ENCODE measurements at regions not wholly inside any gene's neighbourhood (a gene's known extent, or its start where the extent isn't known, plus 50 kb on each side); places are given as distances from the start of the nearest gene placed in this dataset.

GRCh38 chrX:110417128-110417527, 58.5 kb downstream of the RTL9 start:
- intact Hi-C loops (cut with DNase I), result loop anchor here in 1 of 2 donors (10.0 kb wide), 1 partner anchor 512 kb away; no protein-coding TSS in a partner anchor
- Histone ChIP-seq H3K27ac (no peak overlapping the region), H3K4me1 (replicated peaks in 1 of 2) (peaks cover 0 to 4% of the 10 kb centered on the region in 2 donors), H3K36me3 (replicated peaks in 1 of 2) (no peaks in the 10 kb centered on the region), H3K27me3 (peaks cover 24% of the 10 kb centered on the region), H3K4me3 (no peak overlapping the region), H3K9me3 (replicated peaks in 1 of 3) (no peaks in the 10 kb centered on the region)
- WGBS, 4 donors, result 67 to 93% (median 76%) methylated on average over 2 to 4 of the region's 4 CpGs
- DNase-seq, result no peak
- TF ChIP-seq CTCF (IDR thresholded peaks at IDR 0.05) (no peak), POLR2A (IDR thresholded peaks at IDR 0.05) (no peak)

GRCh38 chrX:110418316-110419235, 59.9 kb downstream of the RTL9 start:
- WGBS, 4 donors, result 46 to 60% (median 50%) methylated on average over 17 to 22 of the region's 22 CpGs
- peaks cover 34% of the 10 kb centered on the region for H3K27me3 ChIP-seq
- peaks cover 0 to 4% of the 10 kb centered on the region in 2 donors for H3K4me1 ChIP-seq (replicated peaks in 1 of 2)
- H3K4me3 ChIP-seq, result no peak overlapping the region
- intact Hi-C loops (cut with DNase I), result loop anchor here in 1 of 2 donors (10.0 kb wide), 1 partner anchor 514 kb away; no protein-coding TSS in a partner anchor
- no peaks in the 10 kb centered on the region for H3K36me3 ChIP-seq (replicated peaks in 1 of 2)
- H3K9me3 ChIP-seq (replicated peaks in 1 of 3), result no peaks in the 10 kb centered on the region
- H3K27ac ChIP-seq, result no peak overlapping the region
- peak in 6 of 7 donors; percentile 23 to 59 (median 40) for DNase-seq
- TF ChIP-seq POLR2A (IDR thresholded peaks at IDR 0.05), result no peak
- peak in 5 of 6 experiments; percentile 32 to 51 (median 37) for TF ChIP-seq CTCF (IDR thresholded peaks at IDR 0.05)

- Histone ChIP-seq H3K9me3 (replicated peaks in 1 of 3) (no peaks in the 10 kb centered on the region), H3K4me1 (replicated peaks in 1 of 2) (peaks cover 0 to 4% of the 10 kb centered on the region in 2 donors), H3K36me3 (replicated peaks in 1 of 2) (no peaks in the 10 kb centered on the region), H3K4me3 (no peak overlapping the region), H3K27me3 (peaks cover 37% of the 10 kb centered on the region), H3K27ac (no peak overlapping the region)
- WGBS, 4 donors, result 68 to 91% (median 82%) methylated on average over 1 of the region's 1 CpG
- intact Hi-C loops (cut with DNase I), result loop anchor here in 1 of 2 donors (10.0 kb wide), 1 partner anchor 515 kb away; no protein-coding TSS in a partner anchor
- no peak for TF ChIP-seq POLR2A (IDR thresholded peaks at IDR 0.05)
- TF ChIP-seq CTCF (IDR thresholded peaks at IDR 0.05), result no peak
- DNase-seq, result no peak
These were observed 60.9 kb downstream of the RTL9 start for GRCh38 chrX:110419512-110419911.

GRCh38 chrX:110420771-110421499, 62.3 kb downstream of the RTL9 start:
- Histone ChIP-seq H3K27ac (no peak overlapping the region), H3K9me3 (replicated peaks in 1 of 3) (no peaks in the 10 kb centered on the region), H3K4me1 (replicated peaks in 1 of 2) (peaks cover 0 to 4% of the 10 kb centered on the region in 2 donors), H3K36me3 (replicated peaks in 1 of 2) (no peaks in the 10 kb centered on the region), H3K4me3 (no peak overlapping the region), H3K27me3 (peaks cover 37% of the 10 kb centered on the region)
- DNase-seq, result no peak
- TF ChIP-seq CTCF (IDR thresholded peaks at IDR 0.05) (no peak), POLR2A (IDR thresholded peaks at IDR 0.05) (no peak)
- intact Hi-C loops (cut with DNase I), result no loop called here
- 57 to 74% (median 65%) methylated on average over 8 to 9 of the region's 9 CpGs for WGBS, 4 donors

Data from adrenal gland (tissue), 9 donors.